ENCODE measurements at regions not wholly inside any gene's neighbourhood (a gene's known extent, or its start where the extent isn't known, plus 50 kb on each side); places are given as distances from the start of the nearest gene placed in this dataset.

- DNase-seq (ENCODE audit: low read depth) = no peak
Observed at GRCh38 chr2:5067816-5068215, 624.4 kb upstream of the SOX11 start.

- DNase-seq (ENCODE audit: low read depth) = no peak
Observed at GRCh38 chr2:5070257-5070656, 621.9 kb upstream of the SOX11 start.

GRCh38 chr2:5074733-5075132, 617.5 kb upstream of the SOX11 start:
- DNase-seq (ENCODE audit: low read depth) = no peak

- no peak for DNase-seq (ENCODE audit: low read depth)
Observed at GRCh38 chr2:5076599-5076998, 615.6 kb upstream of the SOX11 start.

GRCh38 chr2:5077479-5078089, 614.6 kb upstream of the SOX11 start:
- no peak for DNase-seq (ENCODE audit: low read depth)

GRCh38 chr2:5083402-5083801, 608.8 kb upstream of the SOX11 start:
- DNase-seq (ENCODE audit: low read depth) = no peak

GRCh38 chr2:5089409-5089808, 602.8 kb upstream of the SOX11 start:
- no peak for DNase-seq (ENCODE audit: low read depth)

GRCh38 chr2:5093056-5093455, 599.1 kb upstream of the SOX11 start:
- no peak for DNase-seq (ENCODE audit: low read depth)

- DNase-seq (ENCODE audit: low read depth) = no peak
Observed at GRCh38 chr2:5093518-5093917, 598.7 kb upstream of the SOX11 start.

- no peak for DNase-seq (ENCODE audit: low read depth)
Observed at GRCh38 chr2:5094192-5094591, 598.0 kb upstream of the SOX11 start.

GRCh38 chr2:5098286-5098685, 593.9 kb upstream of the SOX11 start:
- DNase-seq (ENCODE audit: low read depth) = no peak

GRCh38 chr2:5102823-5103222, 589.4 kb upstream of the SOX11 start:
- no peak for DNase-seq (ENCODE audit: low read depth)

GRCh38 chr2:5111581-5111980, 580.6 kb upstream of the SOX11 start:
- DNase-seq (ENCODE audit: low read depth) = peak; percentile 0

- no peak for DNase-seq (ENCODE audit: low read depth)
Observed at GRCh38 chr2:5119046-5119445, 573.1 kb upstream of the SOX11 start.

- no peak for DNase-seq (ENCODE audit: low read depth)
Observed at GRCh38 chr2:5121121-5121520, 571.1 kb upstream of the SOX11 start.

- no peak for DNase-seq (ENCODE audit: low read depth)
Observed at GRCh38 chr2:5121642-5122041, 570.5 kb upstream of the SOX11 start.

- no peak for DNase-seq (ENCODE audit: low read depth)
Observed at GRCh38 chr2:5123582-5124196, 568.5 kb upstream of the SOX11 start.

GRCh38 chr2:5125017-5125730, 567.0 kb upstream of the SOX11 start:
- no peak for DNase-seq (ENCODE audit: low read depth)

GRCh38 chr2:5132281-5132680, 559.9 kb upstream of the SOX11 start:
- DNase-seq (ENCODE audit: low read depth) = no peak

GRCh38 chr2:5140347-5140746, 551.8 kb upstream of the SOX11 start:
- DNase-seq (ENCODE audit: low read depth) = no peak

- DNase-seq (ENCODE audit: low read depth) = no peak
Observed at GRCh38 chr2:5144159-5144558, 548.0 kb upstream of the SOX11 start.

GRCh38 chr2:5145053-5145452, 547.1 kb upstream of the SOX11 start:
- DNase-seq (ENCODE audit: low read depth) = no peak

GRCh38 chr2:5145801-5146200, 546.4 kb upstream of the SOX11 start:
- no peak for DNase-seq (ENCODE audit: low read depth)
